ENCODE measurements at regions not wholly inside any gene's neighbourhood (a gene's known extent, or its start where the extent isn't known, plus 50 kb on each side); places are given as distances from the start of the nearest gene placed in this dataset.
"Not testable (repeated sequence)": the region's sequence is repeated elsewhere in the genome, so short reads cannot be mapped to it uniquely, and the experiment has no call there.

DNA sequence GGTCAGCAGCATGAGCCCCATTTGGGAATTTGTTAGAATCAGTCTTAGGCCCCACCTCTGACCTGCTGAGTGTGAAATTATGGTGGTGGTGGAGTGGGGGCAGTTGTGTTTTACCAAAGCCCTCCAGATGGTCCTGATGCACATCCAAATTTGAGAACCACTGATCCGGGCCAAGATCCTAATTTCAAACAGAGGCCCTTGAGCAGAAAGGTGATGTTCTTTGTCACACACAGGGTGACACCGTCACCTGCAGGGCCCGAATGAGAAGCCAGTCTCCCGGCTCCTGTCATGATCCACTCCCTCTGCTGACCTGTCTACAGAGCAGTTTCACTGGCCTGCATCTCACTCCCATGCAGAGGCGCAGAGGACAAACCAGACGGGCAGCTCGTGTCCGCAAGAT lies 129.9 kb downstream of the TRIM43 start:
- no peak for DNase-seq (ENCODE audit: low read depth in 2 of 2)
- Histone ChIP-seq H3K4me2 (ENCODE audit: extremely low read depth, insufficient read depth, low read length) (no peak overlapping the region), H3K79me2 (ENCODE audit: control insufficient read depth, insufficient read depth, low read length) (no peaks in the 10 kb centered on the region), H2AFZ (ENCODE audit: low read length) (no peak overlapping the region), H3K9me3 (ENCODE audit: control insufficient read depth, insufficient read depth, low read depth, low read length) (no peaks in the 10 kb centered on the region), H3K27ac (ENCODE audit: insufficient read depth, low read length) (no peak overlapping the region), H3K4me3 (replicated peaks in 1 of 4; ENCODE audit: control extremely low read depth in 1 of 4, insufficient read depth in 1 of 4, low read depth in 3 of 4, low read length in 4 of 4) (no peak overlapping the region), H3K36me3 (ENCODE audit: control insufficient read depth, insufficient read depth, low read length) (no peaks in the 10 kb centered on the region), H3K27me3 (ENCODE audit: control insufficient read depth, insufficient read depth, low read length) (no peaks in the 10 kb centered on the region), H4K20me1 (ENCODE audit: control insufficient read depth, extremely low read depth, insufficient read depth, low read length) (no peaks in the 10 kb centered on the region), H3K9ac (ENCODE audit: insufficient read depth, low read length) (no peak overlapping the region), H3K4me1 (ENCODE audit: control insufficient read depth, extremely low read depth, insufficient read depth, low read length) (no peaks in the 10 kb centered on the region)
- TF ChIP-seq CTCF (conservative IDR thresholded peaks at IDR 0.05 in 1 of 2, IDR thresholded peaks at IDR 0.05 in 1 of 2; ENCODE audit: low read depth in 1 of 2, low read length in 2 of 2) (no peak), EZH2 (IDR thresholded peaks at IDR 0.05; ENCODE audit: low read length, missing control alignments) (no peak)

GRCh38 chr2:95722131-95722697 lies 130.4 kb downstream of the TRIM43 start:
- no peak for TF ChIP-seq CTCF (conservative IDR thresholded peaks at IDR 0.05 in 1 of 2, IDR thresholded peaks at IDR 0.05 in 1 of 2; ENCODE audit: low read depth in 1 of 2, low read length in 2 of 2)
- TF ChIP-seq EZH2 (IDR thresholded peaks at IDR 0.05; ENCODE audit: low read length, missing control alignments), result no peak
- no peaks in the 10 kb centered on the region for H3K4me1 ChIP-seq (ENCODE audit: control insufficient read depth, extremely low read depth, insufficient read depth, low read length)
- H2AFZ ChIP-seq (ENCODE audit: low read length), result no peak overlapping the region
- H3K4me3 ChIP-seq (replicated peaks in 1 of 4; ENCODE audit: control extremely low read depth in 1 of 4, insufficient read depth in 1 of 4, low read depth in 3 of 4, low read length in 4 of 4), result no peak overlapping the region
- H3K79me2 ChIP-seq (ENCODE audit: control insufficient read depth, insufficient read depth, low read length), result no peaks in the 10 kb centered on the region
- H3K4me2 ChIP-seq (ENCODE audit: extremely low read depth, insufficient read depth, low read length), result no peak overlapping the region
- no peaks in the 10 kb centered on the region for H4K20me1 ChIP-seq (ENCODE audit: control insufficient read depth, extremely low read depth, insufficient read depth, low read length)
- H3K27ac ChIP-seq (ENCODE audit: insufficient read depth, low read length), result no peak overlapping the region
- no peaks in the 10 kb centered on the region for H3K9me3 ChIP-seq (ENCODE audit: control insufficient read depth, insufficient read depth, low read depth, low read length)
- no peaks in the 10 kb centered on the region for H3K27me3 ChIP-seq (ENCODE audit: control insufficient read depth, insufficient read depth, low read length)
- no peaks in the 10 kb centered on the region for H3K36me3 ChIP-seq (ENCODE audit: control insufficient read depth, insufficient read depth, low read length)
- no peak overlapping the region for H3K9ac ChIP-seq (ENCODE audit: insufficient read depth, low read length)
- no peak for DNase-seq (ENCODE audit: low read depth in 2 of 2)

- not testable (repeated sequence) for H4K20me1 ChIP-seq (ENCODE audit: control insufficient read depth, extremely low read depth, insufficient read depth, low read length); H3K4me1 ChIP-seq (ENCODE audit: control insufficient read depth, extremely low read depth, insufficient read depth, low read length); H3K27ac ChIP-seq (ENCODE audit: insufficient read depth, low read length); H3K79me2 ChIP-seq (ENCODE audit: control insufficient read depth, insufficient read depth, low read length); DNase-seq (ENCODE audit: low read depth in 2 of 2); H3K4me2 ChIP-seq (ENCODE audit: extremely low read depth, insufficient read depth, low read length); H3K36me3 ChIP-seq (ENCODE audit: control insufficient read depth, insufficient read depth, low read length); H3K9ac ChIP-seq (ENCODE audit: insufficient read depth, low read length); H3K27me3 ChIP-seq (ENCODE audit: control insufficient read depth, insufficient read depth, low read length); H2AFZ ChIP-seq (ENCODE audit: low read length); H3K4me3 ChIP-seq (replicated peaks in 1 of 4; ENCODE audit: control extremely low read depth in 1 of 4, insufficient read depth in 1 of 4, low read depth in 3 of 4, low read length in 4 of 4); H3K9me3 ChIP-seq (ENCODE audit: control insufficient read depth, insufficient read depth, low read depth, low read length)
These were observed 131.9 kb downstream of the TRIM43 start for GRCh38 chr2:95723627-95724210.

- not testable (repeated sequence) for H3K4me1 ChIP-seq (ENCODE audit: control insufficient read depth, extremely low read depth, insufficient read depth, low read length); H3K9me3 ChIP-seq (ENCODE audit: control insufficient read depth, insufficient read depth, low read depth, low read length); H3K79me2 ChIP-seq (ENCODE audit: control insufficient read depth, insufficient read depth, low read length); H3K4me2 ChIP-seq (ENCODE audit: extremely low read depth, insufficient read depth, low read length); DNase-seq (ENCODE audit: low read depth in 2 of 2); H3K36me3 ChIP-seq (ENCODE audit: control insufficient read depth, insufficient read depth, low read length); H2AFZ ChIP-seq (ENCODE audit: low read length); H3K27ac ChIP-seq (ENCODE audit: insufficient read depth, low read length); H3K27me3 ChIP-seq (ENCODE audit: control insufficient read depth, insufficient read depth, low read length); H3K9ac ChIP-seq (ENCODE audit: insufficient read depth, low read length); H4K20me1 ChIP-seq (ENCODE audit: control insufficient read depth, extremely low read depth, insufficient read depth, low read length); H3K4me3 ChIP-seq (replicated peaks in 1 of 4; ENCODE audit: control extremely low read depth in 1 of 4, insufficient read depth in 1 of 4, low read depth in 3 of 4, low read length in 4 of 4)
These were observed 133.4 kb downstream of the TRIM43 start for GRCh38 chr2:95725191-95725590.

GRCh38 chr2:95725677-95726076 lies 133.9 kb downstream of the TRIM43 start:
- DNase-seq (ENCODE audit: low read depth in 2 of 2); H3K4me2 ChIP-seq (ENCODE audit: extremely low read depth, insufficient read depth, low read length): not testable (repeated sequence)

More at GRCh38 chr2:95725677-95726076, 133.9 kb downstream of the TRIM43 start:
- not testable (repeated sequence) for H3K27ac ChIP-seq (ENCODE audit: insufficient read depth, low read length); H4K20me1 ChIP-seq (ENCODE audit: control insufficient read depth, extremely low read depth, insufficient read depth, low read length); H3K36me3 ChIP-seq (ENCODE audit: control insufficient read depth, insufficient read depth, low read length); H3K9me3 ChIP-seq (ENCODE audit: control insufficient read depth, insufficient read depth, low read depth, low read length); H3K4me1 ChIP-seq (ENCODE audit: control insufficient read depth, extremely low read depth, insufficient read depth, low read length); H2AFZ ChIP-seq (ENCODE audit: low read length); H3K4me3 ChIP-seq (replicated peaks in 1 of 4; ENCODE audit: control extremely low read depth in 1 of 4, insufficient read depth in 1 of 4, low read depth in 3 of 4, low read length in 4 of 4); H3K27me3 ChIP-seq (ENCODE audit: control insufficient read depth, insufficient read depth, low read length); H3K9ac ChIP-seq (ENCODE audit: insufficient read depth, low read length); H3K79me2 ChIP-seq (ENCODE audit: control insufficient read depth, insufficient read depth, low read length)
